Activated B cell treated with CpG ODN at 0.5 μM for 24 hours (primary cell): ENCODE measurements at regions not wholly inside any gene's neighbourhood (a gene's known extent, or its start where the extent isn't known, plus 50 kb on each side); places are given as distances from the start of the nearest gene placed in this dataset.

Experiments used
- ATAC-seq: fragments of 200-7000 bp; cut with Tn5 transposase; one replicate; pipeline ENCODE4 v1.10.0; 2021; ENCODE audit warnings: low read depth, mild to moderate bottlenecking, moderate library complexity
- CTCF ChIA-PET: fragments of 350-600 bp; sonication (Branson Sonifier 250); formaldehyde crosslinking; loops from one replicate; lab custom pipeline; 2021; ENCODE audit warnings: antibody characterized with exemption; lab: Charles Lee
- POLR2A ChIA-PET: fragments of 350-600 bp; sonication (Branson Sonifier 250); formaldehyde crosslinking; loops from one replicate; lab custom pipeline; 2021; ENCODE audit warnings: antibody characterized with exemption; lab: Charles Lee
- DNase-seq: peaks from one replicate; pipeline ENCODE4 v3.0.0; 2022
- H3K27ac Mint-ChIP-seq: one replicate; pipeline ENCODE4 v1.8.0; 2020; ENCODE audit warnings: mixed read lengths
- H3K27me3 Mint-ChIP-seq: one replicate; pipeline ENCODE4 v1.8.0; 2021; ENCODE audit warnings: mixed read lengths
- H3K36me3 Mint-ChIP-seq: one replicate; pipeline ENCODE4 v1.8.0; 2021; ENCODE audit warnings: low read depth, mixed read lengths
- H3K4me1 Mint-ChIP-seq: one replicate; pipeline ENCODE4 v1.8.0; 2021; ENCODE audit warnings: mixed read lengths
- H3K4me3 Mint-ChIP-seq: one replicate; pipeline ENCODE4 v1.8.0; 2020; ENCODE audit warnings: mild to moderate bottlenecking, mixed read lengths
- H3K9me3 Mint-ChIP-seq: one replicate; pipeline ENCODE4 v1.8.0; 2020; ENCODE audit warnings: mixed read lengths
- CTCF ChIP-seq: fragments of 200-600 bp; IDR thresholded peaks from one replicate; pipeline ENCODE4 v1.8.0; 2022; ENCODE audit warnings: antibody characterized with exemption, mild to moderate bottlenecking
- intact Hi-C: fragments of 100-400 bp; cut with micrococcal nuclease; formaldehyde crosslinking; loops from one replicate; pipeline ENCODE4 v1.15.1; 2024

- ChIA-PET CTCF (interaction anchor here (0.6 to 7.4 kb wide), 24 partner anchors 8 to 1465 kb away, joined by 3 to 324 read pairs (median 4); no protein-coding TSS in a partner anchor), POLR2A (interaction anchor here (0.7 to 1.4 kb wide), 3 partner anchors 153 to 202 kb away, joined by 3 to 8 read pairs (median 3); no protein-coding TSS in a partner anchor)
- H3K4me1 Mint-ChIP-seq: peaks cover 20% of the 10 kb centered on the region
- peak overlapping the region; percentile 21 for H3K4me3 Mint-ChIP-seq
- H3K27me3 Mint-ChIP-seq: no peaks in the 10 kb centered on the region
- intact Hi-C loops: loop anchor here (1.0 to 2.0 kb wide), 3 partner anchors 30 to 202 kb away; no protein-coding TSS in a partner anchor
- H3K9me3 Mint-ChIP-seq: no peaks in the 10 kb centered on the region
- H3K36me3 Mint-ChIP-seq: no peaks in the 10 kb centered on the region
- no peak for DNase-seq
- peak; percentile 70 for ATAC-seq
- peak; percentile 45 for TF ChIP-seq CTCF
- no peak overlapping the region for H3K27ac Mint-ChIP-seq
These were observed 162.8 kb downstream of the SNAPC1 start for GRCh38 chr14:61925043-61925442.

GRCh38 chr14:61925732-61926435 is 163.7 kb downstream of the SNAPC1 start:
- ChIA-PET CTCF (interaction anchor here (1.1 to 7.4 kb wide), 17 partner anchors 8 to 206 kb away, joined by 3 to 324 read pairs (median 4); no protein-coding TSS in a partner anchor), POLR2A (interaction anchor here (1.0 to 1.4 kb wide), 2 partner anchors 152 to 201 kb away, joined by 3 to 8 read pairs; no protein-coding TSS in a partner anchor)
- no peak for TF ChIP-seq CTCF
- Mint-ChIP-seq H3K27me3 (no peaks in the 10 kb centered on the region), H3K36me3 (no peaks in the 10 kb centered on the region), H3K4me3 (no peak overlapping the region), H3K9me3 (no peaks in the 10 kb centered on the region), H3K27ac (no peak overlapping the region), H3K4me1 (peaks cover 24% of the 10 kb centered on the region)
- DNase-seq (no peak), ATAC-seq (no peak)
- intact Hi-C loops: loop anchor here (1.0 to 2.0 kb wide), 3 partner anchors 31 to 201 kb away; no protein-coding TSS in a partner anchor

DNA sequence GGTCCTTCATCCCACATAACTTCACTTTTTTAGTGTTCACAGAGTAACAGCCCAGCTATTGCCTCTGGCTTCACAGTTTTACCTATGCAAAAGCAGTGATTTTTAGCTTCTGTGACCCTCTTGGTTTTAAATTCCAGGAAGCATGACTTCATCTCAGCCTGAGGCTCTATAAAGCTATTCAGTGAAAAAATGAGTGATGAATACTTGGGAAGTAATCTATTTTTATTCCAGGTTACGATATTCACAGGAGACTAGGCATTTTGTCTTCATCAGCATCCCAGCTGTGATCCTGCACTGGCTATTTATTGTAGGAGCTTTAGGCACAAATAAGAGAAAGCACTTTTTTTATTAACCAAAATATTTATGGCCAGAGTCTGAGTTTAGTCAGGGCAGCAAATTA is 164.8 kb downstream of the SNAPC1 start:
- Mint-ChIP-seq H3K4me1 (peaks cover 24% of the 10 kb centered on the region), H3K4me3 (no peak overlapping the region), H3K36me3 (no peaks in the 10 kb centered on the region), H3K27ac (no peak overlapping the region), H3K27me3 (no peaks in the 10 kb centered on the region), H3K9me3 (no peaks in the 10 kb centered on the region)
- DNase-seq: no peak
- POLR2A ChIA-PET: no interaction called here
- no peak for TF ChIP-seq CTCF
- intact Hi-C loops: no loop called here
- no peak for ATAC-seq
- CTCF ChIA-PET: interaction anchor here (0.9 to 7.4 kb wide), 6 partner anchors 13 to 1463 kb away, joined by 3 to 324 read pairs (median 3); no protein-coding TSS in a partner anchor

DNA sequence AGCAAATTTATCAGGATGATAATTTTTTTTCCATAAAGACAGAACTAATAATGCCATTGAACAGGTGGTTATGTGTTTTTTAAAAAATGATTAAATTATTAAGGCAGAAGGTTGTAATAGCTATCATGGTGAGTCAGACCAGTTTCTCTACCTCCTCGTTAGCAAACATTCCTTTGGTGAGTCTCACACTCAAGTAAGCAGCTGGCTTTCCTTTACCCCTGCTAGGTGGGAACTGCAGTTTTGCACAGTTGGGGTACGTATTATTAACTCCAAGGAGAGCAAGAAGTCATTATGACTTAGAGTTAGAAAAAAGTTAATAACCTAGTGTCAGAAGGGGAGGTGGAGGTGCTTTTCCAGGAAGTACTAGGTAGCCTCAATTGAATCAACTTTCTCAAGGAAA is 165.3 kb downstream of the SNAPC1 start:
- H3K27ac Mint-ChIP-seq: no peak overlapping the region
- no peak for ATAC-seq
- CTCF ChIA-PET: interaction anchor here (1.2 to 7.4 kb wide), 5 partner anchors 8 to 1462 kb away, joined by 3 to 324 read pairs (median 6); no protein-coding TSS in a partner anchor

More for the DNA sequence above, 165.3 kb downstream of the SNAPC1 start:
- Mint-ChIP-seq H3K36me3 (no peaks in the 10 kb centered on the region), H3K4me3 (no peak overlapping the region), H3K9me3 (peaks cover 2% of the 10 kb centered on the region), H3K27me3 (no peaks in the 10 kb centered on the region), H3K4me1 (peaks cover 24% of the 10 kb centered on the region)
- no peak for TF ChIP-seq CTCF
- POLR2A ChIA-PET: no interaction called here
- DNase-seq: no peak
- intact Hi-C loops: no loop called here
